HG02623 (cell line): ENCODE measurements at regions not wholly inside any gene's neighbourhood (a gene's known extent, or its start where the extent isn't known, plus 50 kb on each side); places are given as distances from the start of the nearest gene placed in this dataset.

ENCODE experiments used
- ATAC-seq: cut with Tn5 transposase; IDR thresholded peaks from one replicate; pipeline ENCODE4 v1.9.1; 2021; ENCODE audit warnings: moderate library complexity; ENCODE audit not compliant: unreplicated experiment

- ATAC-seq, result no peak
These were observed 76.8 kb upstream of the PITRM1 start for GRCh38 chr10:3249307-3249889.

- no peak for ATAC-seq
These were observed 76.1 kb upstream of the PITRM1 start for GRCh38 chr10:3248526-3249306.

DNA sequence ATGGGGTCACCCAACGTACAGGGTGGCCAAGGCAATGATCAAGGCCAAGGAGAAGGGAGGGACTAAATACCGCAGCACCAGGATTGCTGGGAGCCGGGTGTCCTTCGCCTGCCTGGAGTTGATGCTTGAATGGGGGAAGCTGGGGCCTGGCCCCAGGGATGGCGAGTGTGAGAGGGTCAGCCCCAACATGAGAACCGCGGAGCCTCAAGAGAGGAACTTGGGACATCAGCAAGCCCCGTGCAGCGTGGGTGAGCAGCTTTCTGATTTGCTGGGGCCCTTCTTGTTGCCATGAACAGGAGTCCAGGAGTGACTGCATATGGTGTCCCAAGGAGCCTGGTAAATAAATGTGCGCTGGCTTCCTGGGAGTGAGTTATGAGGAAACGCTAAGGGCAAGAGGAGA lies 72.8 kb upstream of the PITRM1 start:
- ATAC-seq, result no peak

DNA sequence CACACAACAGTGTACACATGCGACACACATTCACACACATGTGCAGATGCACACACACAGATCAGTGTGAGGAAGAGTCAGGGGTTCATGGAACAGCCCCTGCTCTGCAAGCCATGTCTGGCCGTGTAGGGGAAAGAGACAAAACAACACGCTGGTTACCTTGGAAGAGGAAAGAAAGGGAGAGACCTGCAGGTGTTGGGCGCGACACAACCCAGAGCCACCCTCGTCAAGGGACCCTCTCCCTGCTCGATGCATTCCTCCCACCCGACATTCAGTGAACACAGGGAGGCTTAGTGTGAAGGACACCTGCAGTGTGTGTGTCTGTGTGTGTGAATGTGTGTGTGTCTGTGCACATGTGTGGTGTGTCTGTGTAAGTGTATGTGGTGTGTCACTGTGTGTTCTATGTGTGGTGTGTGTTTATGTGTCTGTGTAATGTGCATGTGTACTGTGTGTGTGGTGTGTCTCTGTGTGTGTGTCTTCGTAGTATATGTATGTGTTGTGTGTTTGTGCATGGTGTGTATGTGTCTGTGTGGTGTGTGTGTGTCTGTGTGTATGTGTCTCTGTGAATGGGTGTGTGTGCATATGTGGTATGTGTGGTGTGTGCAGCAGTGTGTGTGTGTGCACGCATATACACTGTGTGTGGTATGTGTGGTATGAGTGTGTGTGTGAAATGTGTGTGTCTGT lies 69.5 kb upstream of the PITRM1 start:
- ATAC-seq, result no peak

- ATAC-seq, result no peak
These were observed 68.8 kb upstream of the PITRM1 start for GRCh38 chr10:3241274-3241921.

DNA sequence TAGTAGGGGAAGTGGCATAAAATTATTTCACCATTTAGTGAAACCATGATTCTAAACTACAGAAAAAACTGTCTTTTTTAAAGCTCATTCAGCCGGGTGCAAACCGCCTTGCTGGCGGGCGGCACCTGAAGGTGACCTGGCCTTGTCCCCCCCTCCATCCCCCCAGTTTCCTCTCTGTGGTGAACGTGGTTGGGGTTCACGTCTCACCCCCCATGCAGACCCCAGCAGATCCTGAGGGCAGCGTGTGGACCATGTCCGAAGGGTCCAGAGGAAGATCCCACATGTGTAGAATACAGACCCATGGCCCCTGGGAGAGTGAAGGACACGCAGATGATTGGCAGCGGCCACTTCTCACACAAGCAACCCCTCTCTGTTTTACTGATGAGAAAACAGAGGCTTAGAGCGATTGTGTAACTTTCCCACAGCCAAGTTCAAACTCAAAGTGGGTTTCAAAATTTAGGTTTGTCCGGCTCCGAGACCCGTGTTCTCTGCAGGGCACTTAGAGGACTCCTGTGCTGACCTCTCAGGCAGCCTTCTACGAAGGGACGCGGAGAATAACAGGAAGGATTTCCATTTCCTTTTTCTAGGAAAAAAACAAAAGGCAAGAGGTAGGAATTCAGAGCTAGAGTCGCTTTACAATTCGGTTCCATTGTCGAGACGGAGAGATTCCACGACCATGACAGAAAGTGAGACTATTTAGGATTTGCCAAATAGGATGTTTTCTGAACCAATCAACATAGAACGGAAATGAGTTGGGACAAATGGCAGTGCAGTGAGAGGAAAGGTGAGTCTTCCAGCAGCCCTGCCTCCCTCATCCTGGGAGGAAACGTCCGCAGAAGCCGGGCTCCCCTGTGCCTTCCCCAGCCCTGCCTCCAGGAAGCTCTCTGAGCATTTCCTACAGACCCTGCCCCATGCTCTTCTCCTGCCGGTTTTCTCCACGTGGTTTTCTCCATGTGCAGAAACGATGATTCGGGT lies 67.6 kb upstream of the PITRM1 start:
- ATAC-seq, result no peak

- peak; percentile 83 for ATAC-seq
These were observed 66.7 kb upstream of the PITRM1 start for GRCh38 chr10:3239066-3239919.

GRCh38 chr10:3238115-3238871 lies 65.7 kb upstream of the PITRM1 start:
- no peak for ATAC-seq

DNA sequence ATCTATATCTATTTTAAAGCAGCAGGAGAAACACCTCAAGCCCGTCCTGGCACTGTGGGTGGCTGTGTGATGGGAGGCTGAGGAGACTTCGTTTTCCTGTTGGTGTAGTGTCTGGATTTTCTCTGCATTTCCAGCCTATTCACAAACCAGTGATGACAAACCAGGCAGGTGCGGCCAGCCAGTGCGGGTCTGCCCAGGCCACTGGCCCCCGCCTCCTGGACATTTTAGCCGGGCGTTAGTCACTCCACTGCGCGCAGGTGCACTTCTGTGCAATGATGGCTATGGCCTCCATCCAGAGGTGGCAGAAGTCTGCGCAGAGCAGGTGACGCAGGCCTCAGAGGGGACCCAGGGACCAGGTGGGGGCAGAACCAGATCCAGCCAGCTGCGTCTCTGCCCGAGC lies 64.9 kb upstream of the PITRM1 start:
- ATAC-seq, result no peak

DNA sequence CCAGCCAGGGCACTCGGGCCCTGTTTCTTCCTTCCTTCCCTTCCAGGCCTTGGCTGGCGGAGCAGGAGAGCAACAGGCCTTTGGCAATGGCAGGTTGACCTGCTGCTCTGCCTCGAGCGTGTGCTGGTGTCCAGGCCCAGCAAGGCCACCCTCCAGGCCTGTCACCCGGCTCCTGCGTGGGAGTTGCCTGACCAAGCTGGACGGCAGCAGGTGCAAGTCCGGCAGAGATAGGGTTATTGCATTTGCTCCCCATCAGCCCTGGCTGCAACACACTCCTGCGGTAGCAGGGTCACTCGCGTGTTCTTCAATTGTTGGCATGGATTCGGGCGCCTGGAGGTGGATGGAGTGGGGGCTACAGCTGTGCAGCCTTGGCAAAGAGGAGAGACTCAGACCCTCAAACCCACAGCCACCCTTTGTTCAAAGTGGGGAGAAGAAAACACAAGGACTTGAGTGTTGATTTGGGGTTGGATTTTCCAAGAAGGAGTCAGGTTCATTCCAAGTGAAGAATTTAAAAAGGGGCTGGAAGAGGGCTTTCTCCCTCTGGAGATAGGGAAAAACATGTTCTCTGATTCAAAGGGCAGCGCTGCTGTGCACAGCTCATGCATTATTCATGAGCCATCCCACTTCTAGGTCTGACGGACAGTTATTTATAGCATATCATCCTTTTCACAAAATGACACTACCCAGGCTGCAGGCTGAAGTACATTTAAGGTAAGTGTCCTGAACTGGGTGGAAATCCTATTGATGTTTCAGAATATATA lies 64.2 kb upstream of the PITRM1 start:
- no peak for ATAC-seq

- ATAC-seq, result no peak
These were observed 63.5 kb upstream of the PITRM1 start for GRCh38 chr10:3235996-3236510.

GRCh38 chr10:3235395-3235794 lies 62.8 kb upstream of the PITRM1 start:
- no peak for ATAC-seq

- no peak for ATAC-seq
These were observed 61.0 kb upstream of the PITRM1 start for GRCh38 chr10:3233486-3233990.

- no peak for ATAC-seq
These were observed 59.6 kb upstream of the PITRM1 start for GRCh38 chr10:3231951-3232730.

DNA sequence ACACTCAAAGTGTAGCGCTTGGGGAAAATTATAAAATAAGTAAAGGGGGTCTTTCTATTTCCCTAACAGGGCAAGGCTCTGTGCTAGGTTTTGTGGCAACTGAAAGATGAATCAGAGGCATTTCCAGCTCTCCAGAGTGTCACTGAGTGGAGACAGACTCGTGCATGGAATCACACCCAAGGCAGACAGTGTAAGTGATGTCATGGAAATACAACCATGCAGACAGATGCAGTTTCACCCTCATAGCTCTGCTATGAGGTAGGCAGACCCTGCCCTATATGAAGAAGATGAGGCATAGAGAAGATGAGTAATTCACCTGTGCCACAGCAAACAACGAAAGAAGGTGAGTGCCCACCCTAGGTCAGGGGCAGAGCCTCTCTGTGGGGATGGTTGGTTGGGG lies 57.2 kb upstream of the PITRM1 start:
- ATAC-seq, result no peak

- no peak for ATAC-seq
These were observed 56.0 kb upstream of the PITRM1 start for GRCh38 chr10:3228629-3228945.
